ENCODE measurements at regions not wholly inside any gene's neighbourhood (a gene's known extent, or its start where the extent isn't known, plus 50 kb on each side); places are given as distances from the start of the nearest gene placed in this dataset.

DNA sequence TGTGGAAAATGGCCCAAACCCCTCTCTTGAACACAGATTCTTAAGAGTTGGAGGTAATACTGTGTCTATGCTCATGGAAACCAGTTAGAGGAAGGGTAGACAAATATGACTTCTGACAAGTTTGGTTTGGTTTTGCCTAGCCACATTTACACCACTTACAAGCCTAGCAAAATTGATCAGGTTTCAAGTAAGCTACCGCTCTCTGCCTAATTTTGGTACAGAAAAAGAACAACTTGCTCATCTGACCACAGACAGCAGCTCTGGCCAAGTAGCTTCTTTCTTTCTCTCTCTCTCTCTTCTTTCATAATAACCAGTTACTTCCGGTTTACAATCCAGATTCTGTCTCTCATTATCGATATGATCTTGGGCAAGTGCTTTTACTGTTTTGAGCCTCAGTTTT lies 260.0 kb downstream of the GLUD2 start:
- no peaks in the 10 kb centered on the region for H3K4me1 Mint-ChIP-seq (ENCODE audit: low read depth, unreplicated experiment)
- no peak overlapping the region for H3K4me3 Mint-ChIP-seq (ENCODE audit: unreplicated experiment)
- no peaks in the 10 kb centered on the region for H3K27me3 ChIP-seq (replicated peaks; ENCODE audit: control insufficient read depth, insufficient read depth, low read length)
- H3K9me3 ChIP-seq, result no peaks in the 10 kb centered on the region
- DNase-seq, result no peak
- no peaks in the 10 kb centered on the region for H3K27me3 Mint-ChIP-seq (ENCODE audit: insufficient read depth, unreplicated experiment)
- no peak overlapping the region for H3K4me3 ChIP-seq (ENCODE audit: low read depth, low read length)
- intact Hi-C loops (cut with micrococcal nuclease; ENCODE audit: unreplicated experiment), result loop anchor here (10.0 kb wide), 1 partner anchor 513 kb away; no protein-coding TSS in a partner anchor
- no TSS peak for BruUV-seq (replicated peaks)
- TF ChIP-seq, protein P1, sequence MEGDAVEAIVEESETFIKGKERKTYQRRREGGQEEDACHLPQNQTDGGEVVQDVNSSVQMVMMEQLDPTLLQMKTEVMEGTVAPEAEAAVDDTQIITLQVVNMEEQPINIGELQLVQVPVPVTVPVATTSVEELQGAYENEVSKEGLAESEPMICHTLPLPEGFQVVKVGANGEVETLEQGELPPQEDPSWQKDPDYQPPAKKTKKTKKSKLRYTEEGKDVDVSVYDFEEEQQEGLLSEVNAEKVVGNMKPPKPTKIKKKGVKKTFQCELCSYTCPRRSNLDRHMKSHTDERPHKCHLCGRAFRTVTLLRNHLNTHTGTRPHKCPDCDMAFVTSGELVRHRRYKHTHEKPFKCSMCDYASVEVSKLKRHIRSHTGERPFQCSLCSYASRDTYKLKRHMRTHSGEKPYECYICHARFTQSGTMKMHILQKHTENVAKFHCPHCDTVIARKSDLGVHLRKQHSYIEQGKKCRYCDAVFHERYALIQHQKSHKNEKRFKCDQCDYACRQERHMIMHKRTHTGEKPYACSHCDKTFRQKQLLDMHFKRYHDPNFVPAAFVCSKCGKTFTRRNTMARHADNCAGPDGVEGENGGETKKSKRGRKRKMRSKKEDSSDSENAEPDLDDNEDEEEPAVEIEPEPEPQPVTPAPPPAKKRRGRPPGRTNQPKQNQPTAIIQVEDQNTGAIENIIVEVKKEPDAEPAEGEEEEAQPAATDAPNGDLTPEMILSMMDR (IDR thresholded peaks at IDR 0.05; ENCODE audit: insufficient read depth in 1 of 2, low read depth in 1 of 2, low read length in 1 of 2, severe bottlenecking in 1 of 2, unreplicated experiment in 1 of 2), result no peak
- ChIA-PET POLR2A (no interaction called here), CTCF (no interaction called here)
- H3K4me1 ChIP-seq, result no peaks in the 10 kb centered on the region
- no peak overlapping the region for H3K27ac Mint-ChIP-seq (ENCODE audit: unreplicated experiment)
- no peaks in the 10 kb centered on the region for H3K9me3 Mint-ChIP-seq (ENCODE audit: unreplicated experiment)
- no peaks in the 10 kb centered on the region for H3K36me3 ChIP-seq (ENCODE audit: control insufficient read depth, insufficient read depth, low read length)
- H3K36me3 Mint-ChIP-seq (ENCODE audit: insufficient read depth, unreplicated experiment), result no peaks in the 10 kb centered on the region

DNA sequence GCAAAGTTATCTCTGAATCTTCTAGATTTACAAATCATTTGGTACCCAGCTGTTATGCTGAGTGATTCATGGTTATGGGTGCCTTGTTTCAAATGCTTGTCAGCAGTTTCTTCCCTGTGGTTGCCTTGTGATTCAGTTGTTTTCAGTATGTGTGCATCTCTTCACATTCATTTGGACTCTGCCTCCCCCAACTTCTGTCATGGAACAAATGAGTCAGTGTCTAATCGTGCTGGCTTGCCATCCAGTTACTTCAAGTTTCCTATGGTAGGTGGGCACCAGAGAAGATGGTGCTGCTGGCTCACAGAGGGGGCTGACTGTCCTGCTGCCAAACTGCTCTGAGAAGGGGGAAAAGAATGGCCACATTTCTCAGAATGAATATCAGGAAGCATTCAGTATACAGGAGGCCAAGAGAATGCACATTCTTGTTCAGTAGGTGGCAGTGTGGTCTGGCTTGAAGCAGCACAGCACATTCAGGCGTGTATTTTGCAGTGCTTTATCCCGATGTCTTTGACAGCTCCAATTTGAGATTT lies 260.9 kb downstream of the GLUD2 start:
- ChIA-PET POLR2A (no interaction called here), CTCF (no interaction called here)
- no TSS peak for BruUV-seq (replicated peaks)
- peak in 1 of 2 experiments; percentile 16 for DNase-seq
- Histone ChIP-seq H3K36me3 (ENCODE audit: control insufficient read depth, insufficient read depth, low read length) (no peaks in the 10 kb centered on the region), H3K27me3 (replicated peaks; ENCODE audit: control insufficient read depth, insufficient read depth, low read length) (no peaks in the 10 kb centered on the region), H3K4me3 (ENCODE audit: low read depth, low read length) (no peak overlapping the region), H3K4me1 (no peaks in the 10 kb centered on the region), H3K9me3 (no peaks in the 10 kb centered on the region)
- H3K9me3 Mint-ChIP-seq (ENCODE audit: unreplicated experiment), result no peaks in the 10 kb centered on the region
- H3K27me3 Mint-ChIP-seq (ENCODE audit: insufficient read depth, unreplicated experiment), result no peaks in the 10 kb centered on the region
- intact Hi-C loops (cut with micrococcal nuclease; ENCODE audit: unreplicated experiment), result loop anchor here (1.0 to 10.0 kb wide), 4 partner anchors 263 to 514 kb away; no protein-coding TSS in a partner anchor
- H3K4me3 Mint-ChIP-seq (ENCODE audit: unreplicated experiment), result no peak overlapping the region
- no peaks in the 10 kb centered on the region for H3K36me3 Mint-ChIP-seq (ENCODE audit: insufficient read depth, unreplicated experiment)
- TF ChIP-seq, protein P1 (IDR thresholded peaks at IDR 0.05; ENCODE audit: insufficient read depth in 1 of 2, low read depth in 1 of 2, low read length in 1 of 2, severe bottlenecking in 1 of 2, unreplicated experiment in 1 of 2), result peak in 1 of 2 experiments; percentile 47
- no peak overlapping the region for H3K27ac Mint-ChIP-seq (ENCODE audit: unreplicated experiment)
- no peaks in the 10 kb centered on the region for H3K4me1 Mint-ChIP-seq (ENCODE audit: low read depth, unreplicated experiment)

DNA sequence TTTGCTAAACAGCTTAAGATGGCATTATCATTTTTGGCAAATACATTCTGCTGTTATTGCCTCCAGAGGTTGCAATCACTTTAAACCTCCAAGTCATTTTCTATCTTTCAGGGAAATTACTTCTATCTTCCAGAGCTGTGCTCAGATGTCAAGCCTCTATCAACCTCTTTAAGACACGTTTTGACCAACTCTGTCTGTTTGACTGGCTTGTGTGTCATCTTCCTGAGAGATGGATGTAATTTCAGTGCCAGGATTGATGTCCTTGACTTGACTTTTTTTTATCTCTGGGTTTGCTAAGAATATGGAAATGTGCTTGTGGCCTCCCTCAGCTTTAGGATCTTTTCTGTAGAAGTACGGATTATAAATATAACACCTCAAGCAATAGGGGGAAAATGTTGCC lies 263.4 kb downstream of the GLUD2 start:
- no peaks in the 10 kb centered on the region for H3K27me3 ChIP-seq (replicated peaks; ENCODE audit: control insufficient read depth, insufficient read depth, low read length)
- no peaks in the 10 kb centered on the region for H3K9me3 ChIP-seq
- ChIA-PET POLR2A (no interaction called here), CTCF (no interaction called here)
- Mint-ChIP-seq H3K4me3 (ENCODE audit: unreplicated experiment) (no peak overlapping the region), H3K4me1 (ENCODE audit: low read depth, unreplicated experiment) (no peaks in the 10 kb centered on the region), H3K27me3 (ENCODE audit: insufficient read depth, unreplicated experiment) (no peaks in the 10 kb centered on the region), H3K36me3 (ENCODE audit: insufficient read depth, unreplicated experiment) (no peaks in the 10 kb centered on the region), H3K9me3 (ENCODE audit: unreplicated experiment) (no peaks in the 10 kb centered on the region), H3K27ac (ENCODE audit: unreplicated experiment) (no peak overlapping the region)
- no peaks in the 10 kb centered on the region for H3K36me3 ChIP-seq (ENCODE audit: control insufficient read depth, insufficient read depth, low read length)
- no peak for DNase-seq
- intact Hi-C loops (cut with micrococcal nuclease; ENCODE audit: unreplicated experiment), result no loop called here
- H3K4me3 ChIP-seq (ENCODE audit: low read depth, low read length), result no peak overlapping the region
- no peaks in the 10 kb centered on the region for H3K4me1 ChIP-seq
- no TSS peak for BruUV-seq (replicated peaks)
- TF ChIP-seq, protein P1 (IDR thresholded peaks at IDR 0.05; ENCODE audit: insufficient read depth in 1 of 2, low read depth in 1 of 2, low read length in 1 of 2, severe bottlenecking in 1 of 2, unreplicated experiment in 1 of 2), result no peak

Data from Caco-2 (cell line).